ENCODE measurements at regions not wholly inside any gene's neighbourhood (a gene's known extent, or its start where the extent isn't known, plus 50 kb on each side); places are given as distances from the start of the nearest gene placed in this dataset.
"Not testable (repeated sequence)": the region's sequence is repeated elsewhere in the genome, so short reads cannot be mapped to it uniquely, and the experiment has no call there.

DNA sequence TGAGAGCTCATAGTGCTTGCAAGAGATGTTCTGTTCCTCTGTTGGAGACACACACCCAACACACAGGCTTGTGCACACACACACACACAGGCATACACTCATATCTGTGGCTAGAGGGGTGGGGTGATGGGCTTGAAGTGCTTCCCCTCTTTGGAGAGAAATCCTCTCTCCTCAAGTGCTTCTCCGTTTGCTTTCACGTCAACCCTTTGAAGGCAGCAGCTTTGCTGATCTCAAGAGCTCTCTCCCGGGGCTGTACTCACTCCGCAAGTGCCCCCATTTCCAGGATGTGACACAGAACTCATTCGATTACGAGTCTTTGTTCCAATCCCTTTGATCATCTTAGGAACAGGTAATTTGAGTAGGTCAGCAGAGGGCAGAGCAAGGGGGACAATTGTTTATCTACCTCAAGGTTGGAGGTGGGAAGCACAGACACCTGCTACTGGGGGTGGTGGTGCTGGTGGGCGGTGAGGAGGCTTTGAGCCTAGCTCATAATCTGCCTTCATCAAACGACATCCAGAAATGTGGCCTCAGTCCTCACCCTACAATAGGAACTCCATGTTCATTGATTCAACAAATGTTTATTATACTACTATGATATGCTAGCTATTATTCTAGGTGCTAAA, 529.8 kb upstream of the CADM1 start:
- H3K4me3 ChIP-seq, result no peak overlapping the region
- H3K4me1 ChIP-seq, result no peaks in the 10 kb centered on the region
- H3K9me3 ChIP-seq, result no peaks in the 10 kb centered on the region
- H3K27ac ChIP-seq, result no peak overlapping the region
- no peaks in the 10 kb centered on the region for H3K27me3 ChIP-seq
- no peak for TF ChIP-seq POLR2A (IDR thresholded peaks at IDR 0.05)
- TF ChIP-seq, protein P1, sequence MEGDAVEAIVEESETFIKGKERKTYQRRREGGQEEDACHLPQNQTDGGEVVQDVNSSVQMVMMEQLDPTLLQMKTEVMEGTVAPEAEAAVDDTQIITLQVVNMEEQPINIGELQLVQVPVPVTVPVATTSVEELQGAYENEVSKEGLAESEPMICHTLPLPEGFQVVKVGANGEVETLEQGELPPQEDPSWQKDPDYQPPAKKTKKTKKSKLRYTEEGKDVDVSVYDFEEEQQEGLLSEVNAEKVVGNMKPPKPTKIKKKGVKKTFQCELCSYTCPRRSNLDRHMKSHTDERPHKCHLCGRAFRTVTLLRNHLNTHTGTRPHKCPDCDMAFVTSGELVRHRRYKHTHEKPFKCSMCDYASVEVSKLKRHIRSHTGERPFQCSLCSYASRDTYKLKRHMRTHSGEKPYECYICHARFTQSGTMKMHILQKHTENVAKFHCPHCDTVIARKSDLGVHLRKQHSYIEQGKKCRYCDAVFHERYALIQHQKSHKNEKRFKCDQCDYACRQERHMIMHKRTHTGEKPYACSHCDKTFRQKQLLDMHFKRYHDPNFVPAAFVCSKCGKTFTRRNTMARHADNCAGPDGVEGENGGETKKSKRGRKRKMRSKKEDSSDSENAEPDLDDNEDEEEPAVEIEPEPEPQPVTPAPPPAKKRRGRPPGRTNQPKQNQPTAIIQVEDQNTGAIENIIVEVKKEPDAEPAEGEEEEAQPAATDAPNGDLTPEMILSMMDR (IDR thresholded peaks at IDR 0.05), result no peak
- DNase-seq, result no peak
- H3K36me3 ChIP-seq, result no peaks in the 10 kb centered on the region

DNA sequence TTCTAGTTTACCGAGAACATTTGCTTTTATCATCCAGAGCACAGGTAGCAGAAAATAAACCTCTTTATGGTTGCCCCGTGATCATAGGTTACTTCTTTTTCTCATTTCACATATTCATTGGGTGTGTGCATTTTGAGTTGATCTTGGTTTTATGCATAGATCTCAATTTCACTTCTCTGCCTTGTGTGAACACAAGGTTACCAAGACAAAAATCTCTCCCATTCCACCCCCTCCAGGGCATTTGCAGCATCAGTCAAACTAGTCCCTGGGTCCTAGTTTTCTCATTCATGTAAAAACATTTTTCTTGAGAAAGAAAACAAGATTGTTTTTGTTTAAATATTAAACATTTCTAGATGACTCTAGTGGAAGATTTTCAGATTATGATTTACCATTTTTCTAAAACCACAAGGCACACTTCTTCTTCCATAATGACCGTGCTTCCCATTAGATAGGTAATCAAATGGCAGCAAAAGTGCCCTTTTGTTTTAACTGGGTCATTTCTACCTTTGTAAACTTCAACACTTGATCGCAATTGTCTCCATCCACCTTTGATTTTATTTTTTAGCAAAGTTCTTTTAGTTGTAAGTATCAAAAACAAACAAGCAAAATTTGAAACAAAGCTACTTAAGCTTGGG, 526.6 kb upstream of the CADM1 start:
- Histone ChIP-seq H3K4me1 (no peaks in the 10 kb centered on the region), H3K4me3 (no peak overlapping the region), H3K27me3 (no peaks in the 10 kb centered on the region), H3K27ac (no peak overlapping the region), H3K9me3 (no peaks in the 10 kb centered on the region), H3K36me3 (no peaks in the 10 kb centered on the region)
- no peak for DNase-seq
- no peak for TF ChIP-seq POLR2A (IDR thresholded peaks at IDR 0.05)
- TF ChIP-seq, protein P1 (IDR thresholded peaks at IDR 0.05), result no peak

DNA sequence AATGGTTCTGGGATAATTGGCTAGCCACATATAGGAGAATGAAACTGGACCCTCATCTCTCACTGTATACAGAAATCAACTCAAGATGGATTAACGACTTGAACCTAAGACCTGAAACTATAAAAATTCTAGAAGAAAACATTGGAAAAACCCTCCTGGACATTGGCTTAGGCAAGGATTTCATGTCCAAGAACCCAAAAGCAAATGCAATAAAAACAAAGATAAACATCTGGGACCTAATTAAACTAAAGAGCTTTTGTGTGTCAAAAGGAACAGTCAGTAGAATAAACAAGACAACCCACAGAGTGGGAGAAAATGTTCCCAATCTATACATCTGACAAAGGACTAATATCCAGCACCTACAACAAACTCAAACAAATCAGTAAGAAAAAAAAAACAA, 524.3 kb upstream of the CADM1 start:
- not testable (repeated sequence) for H3K4me1 ChIP-seq, H3K9me3 ChIP-seq, H3K4me3 ChIP-seq, H3K27ac ChIP-seq, H3K27me3 ChIP-seq, DNase-seq, H3K36me3 ChIP-seq

DNA sequence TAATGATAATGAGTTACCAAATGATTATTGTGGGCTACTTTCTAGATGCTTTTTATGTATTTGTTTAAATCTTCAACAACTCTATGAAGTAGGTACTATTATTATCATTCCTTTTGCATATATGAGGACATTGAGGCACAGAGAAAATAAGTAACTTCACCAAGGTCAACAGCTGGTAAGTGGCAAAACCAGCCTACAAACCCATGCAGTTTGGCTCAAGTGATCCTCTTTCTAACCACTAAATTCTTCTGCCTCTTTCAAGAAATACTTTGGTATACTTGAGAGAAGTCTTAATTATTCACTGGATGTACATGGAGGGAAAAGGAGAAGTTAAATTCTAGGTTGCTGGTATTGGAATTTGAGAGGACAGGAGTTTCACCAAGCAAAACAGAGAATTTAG, 495.2 kb upstream of the CADM1 start:
- no peak for DNase-seq
- Histone ChIP-seq H3K27me3 (no peaks in the 10 kb centered on the region), H3K9me3 (no peaks in the 10 kb centered on the region), H3K36me3 (no peaks in the 10 kb centered on the region), H3K4me1 (no peaks in the 10 kb centered on the region), H3K27ac (no peak overlapping the region), H3K4me3 (no peak overlapping the region)
- TF ChIP-seq, protein P1 (IDR thresholded peaks at IDR 0.05), result no peak
- no peak for TF ChIP-seq POLR2A (IDR thresholded peaks at IDR 0.05)

DNA sequence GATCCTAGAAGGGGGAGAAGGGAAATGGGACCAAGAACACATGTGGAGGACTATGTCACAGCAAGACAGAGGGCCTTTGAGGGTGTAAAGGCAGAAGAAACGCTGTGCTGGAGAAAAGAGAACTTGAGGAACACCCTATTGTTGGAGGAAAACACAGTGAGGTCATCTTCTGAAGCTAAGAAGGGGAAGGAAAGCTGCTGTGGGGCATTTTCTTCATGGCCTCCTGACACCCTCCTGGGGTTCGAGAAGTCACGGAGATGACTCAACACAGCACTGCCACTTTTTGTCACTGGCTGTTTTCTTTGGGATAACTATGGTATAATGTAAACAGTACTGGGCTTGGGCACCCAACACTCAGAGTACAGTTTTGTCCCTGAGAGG, 492.6 kb upstream of the CADM1 start:
- Histone ChIP-seq H3K4me1 (no peaks in the 10 kb centered on the region), H3K27ac (no peak overlapping the region)

DNA sequence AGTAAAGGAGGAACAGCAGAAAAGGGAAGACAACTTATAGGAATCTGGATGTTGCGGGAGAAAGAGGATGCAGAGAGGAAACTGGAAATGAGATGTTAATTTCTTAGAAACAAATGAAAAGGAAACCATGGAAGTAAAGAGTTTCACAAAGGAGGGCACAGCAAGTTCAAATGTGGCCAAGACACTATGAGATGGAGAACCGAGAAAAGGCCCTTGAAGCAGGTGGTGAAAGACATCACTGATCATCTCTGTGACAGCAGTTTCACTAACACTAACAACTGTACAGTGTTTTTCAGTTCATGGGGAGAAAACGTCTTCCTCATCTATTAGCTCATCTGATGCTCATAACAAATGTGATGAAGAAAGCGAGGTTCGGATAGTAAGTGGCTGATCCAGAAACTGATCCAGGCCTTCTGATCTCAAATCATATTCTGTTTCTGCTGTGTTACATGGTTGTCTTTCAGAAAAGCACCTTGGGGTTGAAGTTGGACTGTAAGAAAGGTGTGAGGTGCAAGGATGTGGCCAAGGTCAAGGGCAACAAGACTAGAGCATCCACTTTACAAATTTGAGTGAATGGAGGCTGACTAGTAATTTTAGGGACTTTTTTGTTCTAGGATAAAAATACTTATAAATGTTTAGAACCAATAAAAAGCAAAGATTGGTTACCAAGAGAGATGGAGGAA, 492.1 kb upstream of the CADM1 start:
- Histone ChIP-seq H3K27ac (no peak overlapping the region), H3K4me1 (no peaks in the 10 kb centered on the region), H3K36me3 (no peaks in the 10 kb centered on the region), H3K9me3 (no peaks in the 10 kb centered on the region), H3K4me3 (no peak overlapping the region), H3K27me3 (no peaks in the 10 kb centered on the region)
- no peak for DNase-seq
- TF ChIP-seq, protein P1 (IDR thresholded peaks at IDR 0.05), result no peak
- TF ChIP-seq POLR2A (IDR thresholded peaks at IDR 0.05), result no peak

More for the DNA sequence above, 492.6 kb upstream of the CADM1 start:
- no peaks in the 10 kb centered on the region for H3K27me3 ChIP-seq
- H3K4me3 ChIP-seq, result no peak overlapping the region
- TF ChIP-seq POLR2A (IDR thresholded peaks at IDR 0.05), result no peak
- TF ChIP-seq, protein P1 (IDR thresholded peaks at IDR 0.05), result no peak
- H3K36me3 ChIP-seq, result no peaks in the 10 kb centered on the region
- DNase-seq, result no peak
- no peaks in the 10 kb centered on the region for H3K9me3 ChIP-seq
